Right lobe of liver (tissue), 6 donors: ENCODE measurements at regions not wholly inside any gene's neighbourhood (a gene's known extent, or its start where the extent isn't known, plus 50 kb on each side); places are given as distances from the start of the nearest gene placed in this dataset.
A peak's percentile ranks its signal among the peaks of the same experiment; 100 is the strongest.

Experiments used
- ATAC-seq, 4 donors: fragments of 200-7000 bp; cut with Tn5 transposase; one replicate each; pipeline ENCODE4 v1.9.1; 2020; ENCODE audit warnings: mild to moderate bottlenecking in 4 of 4, moderate library complexity in 4 of 4
- DNase-seq, 3 donors: peaks; one replicate each; pipeline ENCODE4 v3.0.0-alpha.2; 2020
- H3K27ac ChIP-seq, 3 donors: fragments of 200-600 bp; one replicate each; pipeline ENCODE4 v1.8.0; 2022
- H3K27me3 ChIP-seq, 2 donors: fragments of 200-600 bp; one replicate each; pipeline ENCODE4 v1.8.0; 2022
- H3K36me3 ChIP-seq, 4 donors: fragments of 200-600 bp; sonication (generic) in 1 of 4; one replicate each; pipeline versions ENCODE4 v1.5.1 to v1.8.0; 2017 to 2022; ENCODE audit warnings: control low read depth in 1 of 4
- H3K4me1 ChIP-seq, 4 donors: fragments of 200-600 bp; sonication (generic) in 1 of 4; one replicate each; pipeline versions ENCODE4 v1.5.1 to v1.8.0; 2017 to 2022; ENCODE audit warnings: control low read depth in 1 of 4
- H3K4me3 ChIP-seq, 3 donors: fragments of 200-600 bp; one replicate each; pipeline ENCODE4 v1.8.0; 2022
- H3K9me3 ChIP-seq, 4 donors: fragments of 200-600 bp; sonication (generic) in 1 of 4; one replicate each; pipeline versions ENCODE4 v1.5.1 to v1.8.0; 2017 to 2022; ENCODE audit warnings: control low read depth in 1 of 4
- POLR2A ChIP-seq: fragments of 450-650 bp; IDR thresholded peaks from one replicate; pipeline ENCODE4 v1.6.1; 2017; ENCODE audit warnings: antibody characterized with exemption, mild to moderate bottlenecking
- WGBS: methylation state at CpG from one replicate; pipeline ENCODE4 v1.1.6; 2018; ENCODE audit warnings: low coverage, low lambda C conversion rate; ENCODE audit not compliant: insufficient coverage; ENCODE audit errors: missing lambda C conversion rate; 5-methylcytosine and 5-hydroxymethylcytosine counted together
- intact Hi-C, 2 donors: fragments of 100-400 bp; cut with DNase I; formaldehyde crosslinking; loops; one replicate each; pipeline versions ENCODE4 v1.11.2 to v1.14.1; 2022
- TF ChIP-seq, protein P1 (sequence below), 4 donors: fragments of 200-600 bp in 3 of 4; fragments of 450-650 bp in 1 of 4; IDR thresholded peaks; one replicate each; pipeline versions ENCODE4 v1.5.1 to v1.8.0; 2016 to 2022; ENCODE audit warnings: antibody characterized with exemption in 4 of 4, mild to moderate bottlenecking in 2 of 4
- donor health status: DM: no; HTN: yes; CAD: no.
- donor health status: DM: no; HTN: no; CAD: no.
- donor health status: DM: no; HTN: no; CAD: no.
- donor health status: DM: no; HTN: yes; CAD: no.
- donor health status: DM: no; HTN: yes; CAD: no.

DNA sequence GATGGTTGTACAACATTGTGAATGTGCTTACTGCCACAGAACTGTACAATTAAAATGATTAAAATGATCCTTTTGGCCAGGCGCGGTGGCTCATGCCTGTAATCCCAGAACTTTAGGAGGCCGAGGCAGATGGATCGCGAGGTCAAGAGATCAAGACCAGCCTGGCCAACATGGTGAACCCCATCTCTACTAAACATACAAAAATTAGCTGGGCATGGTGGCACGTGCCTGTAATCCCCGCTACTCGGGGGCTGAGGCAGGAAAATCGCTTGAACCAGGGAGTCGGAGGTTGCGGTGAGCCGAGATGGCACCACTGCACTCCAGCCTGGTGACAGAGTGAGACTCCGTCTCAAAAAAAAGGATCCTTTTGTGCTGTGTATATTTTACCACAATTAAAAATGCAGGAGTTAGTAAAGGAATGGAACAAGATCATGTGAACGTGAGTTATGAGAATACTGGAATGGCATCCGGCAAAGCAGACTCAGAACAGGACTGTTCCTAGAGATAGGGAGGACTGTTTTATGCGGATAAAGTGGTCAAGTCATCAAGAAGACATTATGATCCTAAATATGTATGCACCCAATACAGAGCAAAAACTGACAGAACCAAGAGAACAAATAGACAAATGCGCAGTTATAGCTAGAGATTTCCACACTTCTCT lies 58.0 kb upstream of the CLDN5 start:
- ATAC-seq (no peak), DNase-seq (no peak)
- Histone ChIP-seq H3K4me1 (no peaks in the 10 kb centered on the region), H3K36me3 (no peaks in the 10 kb centered on the region), H3K27ac (no peak overlapping the region), H3K4me3 (no peak overlapping the region), H3K9me3 (no peaks in the 10 kb centered on the region), H3K27me3 (no peaks in the 10 kb centered on the region)
- no peak for TF ChIP-seq POLR2A
- TF ChIP-seq, protein P1, sequence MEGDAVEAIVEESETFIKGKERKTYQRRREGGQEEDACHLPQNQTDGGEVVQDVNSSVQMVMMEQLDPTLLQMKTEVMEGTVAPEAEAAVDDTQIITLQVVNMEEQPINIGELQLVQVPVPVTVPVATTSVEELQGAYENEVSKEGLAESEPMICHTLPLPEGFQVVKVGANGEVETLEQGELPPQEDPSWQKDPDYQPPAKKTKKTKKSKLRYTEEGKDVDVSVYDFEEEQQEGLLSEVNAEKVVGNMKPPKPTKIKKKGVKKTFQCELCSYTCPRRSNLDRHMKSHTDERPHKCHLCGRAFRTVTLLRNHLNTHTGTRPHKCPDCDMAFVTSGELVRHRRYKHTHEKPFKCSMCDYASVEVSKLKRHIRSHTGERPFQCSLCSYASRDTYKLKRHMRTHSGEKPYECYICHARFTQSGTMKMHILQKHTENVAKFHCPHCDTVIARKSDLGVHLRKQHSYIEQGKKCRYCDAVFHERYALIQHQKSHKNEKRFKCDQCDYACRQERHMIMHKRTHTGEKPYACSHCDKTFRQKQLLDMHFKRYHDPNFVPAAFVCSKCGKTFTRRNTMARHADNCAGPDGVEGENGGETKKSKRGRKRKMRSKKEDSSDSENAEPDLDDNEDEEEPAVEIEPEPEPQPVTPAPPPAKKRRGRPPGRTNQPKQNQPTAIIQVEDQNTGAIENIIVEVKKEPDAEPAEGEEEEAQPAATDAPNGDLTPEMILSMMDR (IDR thresholded peaks at IDR 0.05): no peak
- 88% methylated on average over 13 of the region's 17 CpGs for WGBS
- intact Hi-C loops: no loop called here

DNA sequence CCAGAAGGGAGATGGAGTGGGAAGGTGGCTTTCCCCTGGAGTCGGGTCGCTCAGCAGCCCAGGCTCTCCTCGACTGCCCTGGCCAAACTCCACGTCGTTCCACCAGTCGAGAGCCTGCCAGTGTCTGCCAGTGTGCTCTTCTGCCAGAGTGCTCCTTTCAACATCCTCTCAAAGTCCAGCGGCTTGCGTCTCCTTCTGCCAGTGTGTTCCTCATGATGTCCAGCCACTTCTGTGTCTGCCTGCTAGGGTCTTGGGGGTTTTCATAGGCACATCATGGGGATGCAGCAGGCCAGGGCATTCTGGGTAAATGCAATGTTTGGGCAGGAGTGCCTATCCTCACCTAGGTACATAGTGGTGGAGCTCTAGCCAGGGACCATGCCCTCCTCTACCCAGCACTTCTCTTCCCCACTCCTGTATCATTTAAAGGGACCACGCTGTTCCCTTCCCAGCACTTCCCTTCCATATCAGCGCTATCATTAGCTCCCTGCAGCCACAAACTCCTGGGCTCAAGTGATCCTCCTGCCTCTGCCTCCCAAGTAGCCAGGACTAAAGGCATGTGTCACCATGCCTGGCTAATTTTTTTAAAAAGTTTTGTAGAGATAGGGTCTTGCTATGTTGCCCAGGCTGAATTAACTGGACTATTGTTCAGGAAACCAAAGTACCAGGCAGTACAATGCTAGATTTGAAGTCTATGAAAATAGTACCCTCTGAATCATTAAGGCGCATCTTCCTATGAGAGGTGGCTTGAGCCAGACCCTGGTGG lies 62.9 kb upstream of the CLDN5 start:
- no peak overlapping the region for H3K27ac ChIP-seq
- H3K9me3 ChIP-seq: no peaks in the 10 kb centered on the region
- ATAC-seq: peak; percentile 86 to 98 (median 92)
- intact Hi-C loops: no loop called here
- no peaks in the 10 kb centered on the region for H3K36me3 ChIP-seq
- no peaks in the 10 kb centered on the region for H3K27me3 ChIP-seq
- no peak overlapping the region for H3K4me3 ChIP-seq
- TF ChIP-seq, protein P1 (IDR thresholded peaks at IDR 0.05): no peak
- TF ChIP-seq POLR2A: no peak
- no peaks in the 10 kb centered on the region for H3K4me1 ChIP-seq
- peak in 1 of 3 donors; percentile 80 for DNase-seq
- WGBS: 54% methylated on average over 4 of the region's 11 CpGs

DNA sequence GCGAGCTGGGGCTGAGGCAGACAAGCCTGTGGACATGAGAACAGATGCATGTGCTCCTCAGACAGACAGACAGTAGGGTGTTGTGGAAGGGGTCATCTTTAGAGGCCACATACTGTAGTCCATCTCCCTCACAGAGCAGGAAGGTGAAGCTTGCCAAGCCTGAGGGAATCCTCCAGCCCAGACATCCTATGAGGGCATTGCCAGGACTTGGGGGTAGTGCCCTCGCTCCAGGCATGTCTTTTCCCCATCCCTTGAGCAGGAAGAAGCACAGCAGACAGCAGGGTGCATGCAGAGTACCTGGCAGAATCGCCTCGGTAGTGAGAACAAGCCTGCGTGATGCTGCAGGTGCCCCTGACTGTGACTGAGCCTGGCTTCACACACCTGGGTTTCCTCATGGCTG lies 66.5 kb upstream of the CLDN5 start:
- DNase-seq (no peak), ATAC-seq (no peak)
- Histone ChIP-seq H3K9me3 (no peaks in the 10 kb centered on the region), H3K27me3 (no peaks in the 10 kb centered on the region), H3K4me1 (no peaks in the 10 kb centered on the region), H3K27ac (no peak overlapping the region), H3K36me3 (no peaks in the 10 kb centered on the region), H3K4me3 (no peak overlapping the region)
- TF ChIP-seq, protein P1 (IDR thresholded peaks at IDR 0.05): no peak
- no peak for TF ChIP-seq POLR2A
- no CpG with 5 or more reads among the region's 5 CpGs for WGBS
- intact Hi-C loops: no loop called here

DNA sequence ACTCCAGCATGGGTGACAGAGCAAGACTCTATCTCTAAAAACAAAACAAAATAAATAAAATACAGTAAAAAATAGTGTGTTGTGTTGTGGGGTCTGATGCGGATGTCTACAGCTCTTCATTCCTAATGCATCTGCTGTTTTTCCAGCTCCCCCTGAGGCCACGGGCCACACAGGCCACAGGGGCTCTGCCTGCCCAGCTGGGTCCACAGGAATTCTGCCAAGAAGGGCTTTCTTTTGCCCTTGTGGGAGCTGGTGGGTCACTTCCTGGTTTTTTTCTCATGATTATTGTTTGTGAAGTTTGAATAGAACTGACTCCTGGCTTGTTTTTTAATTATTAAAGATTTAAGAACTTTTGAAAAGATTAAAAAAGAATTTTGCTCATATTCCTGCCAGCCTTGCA lies 67.4 kb upstream of the CLDN5 start:
- H3K27ac ChIP-seq: no peak overlapping the region
- 50% methylated on average over 1 of the region's 2 CpGs for whole genome bisulfite sequencing
- no peaks in the 10 kb centered on the region for H3K9me3 ChIP-seq
- TF ChIP-seq, protein P1 (IDR thresholded peaks at IDR 0.05): no peak
- TF ChIP-seq POLR2A: no peak
- H3K36me3 ChIP-seq: no peaks in the 10 kb centered on the region
- DNase-seq (no peak), ATAC-seq (no peak)
- H3K4me3 ChIP-seq: no peak overlapping the region
- intact Hi-C loops: no loop called here
- H3K4me1 ChIP-seq: no peaks in the 10 kb centered on the region
- no peaks in the 10 kb centered on the region for H3K27me3 ChIP-seq
